Thyroid gland (tissue), 4 donors: ENCODE measurements at regions not wholly inside any gene's neighbourhood (a gene's known extent, or its start where the extent isn't known, plus 50 kb on each side); places are given as distances from the start of the nearest gene placed in this dataset.

Experiments used
- DNase-seq, 2 donors: peaks; one replicate each; pipeline ENCODE4 v3.0.0-alpha.2; 2019
- H3K27ac ChIP-seq, 3 donors: fragments of 200-600 bp; sonication (generic); 1 replicate in 2 of 3; 2 replicates in 1 of 3; pipeline ENCODE4 v1.5.1; 2016 to 2019; ENCODE audit warnings: mild to moderate bottlenecking in 1 of 3, moderate library complexity in 1 of 3
- H3K27me3 ChIP-seq: fragments of 200-600 bp; sonication (generic); one replicate; pipeline ENCODE4 v1.5.1; 2019
- H3K36me3 ChIP-seq, 2 donors: fragments of 200-600 bp; sonication (generic); one replicate each; pipeline ENCODE4 v1.5.1; 2016 to 2019
- H3K4me1 ChIP-seq, 2 donors: fragments of 200-600 bp; sonication (generic); one replicate each; pipeline ENCODE4 v1.5.1; 2017 to 2019
- H3K4me3 ChIP-seq, 3 donors: fragments of 200-600 bp; sonication (generic); replicated peaks in 1 of 3; 1 replicate in 2 of 3; 2 replicates in 1 of 3; pipeline ENCODE4 v1.5.1; 2016; ENCODE audit warnings: mild to moderate bottlenecking in 1 of 3
- H3K9me3 ChIP-seq: fragments of 200-600 bp; sonication (generic); one replicate; pipeline ENCODE4 v1.5.1; 2017
- CTCF ChIP-seq, 6 experiments: fragments of 200-600 bp in 3 of 6; fragments of 450-650 bp in 3 of 6; sonication (generic) in 3 of 6; IDR thresholded peaks; one replicate each; pipeline ENCODE4 v1.5.1; 2016 to 2019; ENCODE audit warnings: antibody characterized with exemption in 6 of 6, mild to moderate bottlenecking in 2 of 6, inconsistent platforms in 1 of 6, moderate library complexity in 1 of 6
- POLR2A ChIP-seq, 2 donors: fragments of 450-650 bp; IDR thresholded peaks; one replicate each; pipeline ENCODE4 v1.6.1; 2017; ENCODE audit warnings: antibody characterized with exemption in 2 of 2, mild to moderate bottlenecking in 2 of 2, moderate library complexity in 1 of 2
- WGBS, 2 donors: methylation state at CpG; one replicate each; pipeline ENCODE4 v1.1.5; 2017; 5-methylcytosine and 5-hydroxymethylcytosine counted together
- intact Hi-C: fragments of 100-400 bp; cut with DNase I; formaldehyde crosslinking; loops from one replicate; pipeline ENCODE4 v1.15.1; 2023

- WGBS, 2 donors = 67 to 74% methylated on average over 3 of the region's 3 CpGs
- H3K9me3 ChIP-seq = no peaks in the 10 kb centered on the region
- no peak overlapping the region for H3K27ac ChIP-seq
- H3K36me3 ChIP-seq = no peaks in the 10 kb centered on the region
- no peak for DNase-seq
- no peaks in the 10 kb centered on the region for H3K27me3 ChIP-seq
- no peaks in the 10 kb centered on the region for H3K4me1 ChIP-seq
- no peak overlapping the region for H3K4me3 ChIP-seq
- TF ChIP-seq POLR2A (IDR thresholded peaks at IDR 0.05) (no peak), CTCF (IDR thresholded peaks at IDR 0.05) (no peak)
- intact Hi-C loops = no loop called here
Measured at GRCh38 chr4:103484521-103484920, 235.3 kb downstream of the TACR3 start.

GRCh38 chr4:103482893-103483292 is 236.9 kb downstream of the TACR3 start:
- no peak overlapping the region for H3K4me3 ChIP-seq
- no peaks in the 10 kb centered on the region for H3K36me3 ChIP-seq
- no peaks in the 10 kb centered on the region for H3K4me1 ChIP-seq
- no peak overlapping the region for H3K27ac ChIP-seq
- H3K27me3 ChIP-seq = no peaks in the 10 kb centered on the region
- no peaks in the 10 kb centered on the region for H3K9me3 ChIP-seq
- WGBS, 2 donors = 71 to 78% methylated on average over 2 of the region's 2 CpGs
- TF ChIP-seq POLR2A (IDR thresholded peaks at IDR 0.05) (no peak), CTCF (IDR thresholded peaks at IDR 0.05) (no peak)
- intact Hi-C loops = no loop called here
- no peak for DNase-seq

- H3K4me1 ChIP-seq = no peaks in the 10 kb centered on the region
- no peak for TF ChIP-seq POLR2A (IDR thresholded peaks at IDR 0.05)
- TF ChIP-seq CTCF (IDR thresholded peaks at IDR 0.05) = no peak
- H3K27ac ChIP-seq = no peak overlapping the region
- intact Hi-C loops = no loop called here
- no peaks in the 10 kb centered on the region for H3K9me3 ChIP-seq
- no peak for DNase-seq
- 80 to 81% methylated on average over 3 of the region's 3 CpGs for WGBS, 2 donors
- no peak overlapping the region for H3K4me3 ChIP-seq
- no peaks in the 10 kb centered on the region for H3K36me3 ChIP-seq
- H3K27me3 ChIP-seq = no peaks in the 10 kb centered on the region
Measured at GRCh38 chr4:103482471-103482870, 237.3 kb downstream of the TACR3 start.

GRCh38 chr4:103478734-103479133 is 241.1 kb downstream of the TACR3 start:
- Histone ChIP-seq H3K27me3 (no peaks in the 10 kb centered on the region), H3K9me3 (no peaks in the 10 kb centered on the region), H3K4me3 (no peak overlapping the region), H3K36me3 (no peaks in the 10 kb centered on the region), H3K27ac (no peak overlapping the region), H3K4me1 (no peaks in the 10 kb centered on the region)
- DNase-seq = no peak
- intact Hi-C loops = no loop called here
- TF ChIP-seq CTCF (IDR thresholded peaks at IDR 0.05) (peak in 2 of 6 experiments; percentile 21 to 33), POLR2A (IDR thresholded peaks at IDR 0.05) (no peak)
- WGBS, 2 donors = 80% methylated on average over 1 of the region's 1 CpG

GRCh38 chr4:103478210-103478609 is 241.6 kb downstream of the TACR3 start:
- no peak for DNase-seq
- Histone ChIP-seq H3K27me3 (no peaks in the 10 kb centered on the region), H3K4me1 (no peaks in the 10 kb centered on the region), H3K36me3 (no peaks in the 10 kb centered on the region), H3K27ac (no peak overlapping the region), H3K9me3 (no peaks in the 10 kb centered on the region), H3K4me3 (no peak overlapping the region)
- intact Hi-C loops = no loop called here
- 73% methylated on average over 1 of the region's 1 CpG for WGBS, 2 donors
- no peak for TF ChIP-seq CTCF (IDR thresholded peaks at IDR 0.05)
- no peak for TF ChIP-seq POLR2A (IDR thresholded peaks at IDR 0.05)
